Loucy (cell line): ENCODE measurements at regions not wholly inside any gene's neighbourhood (a gene's known extent, or its start where the extent isn't known, plus 50 kb on each side); places are given as distances from the start of the nearest gene placed in this dataset.

Experiments used
- EZH2phosphoT487 ChIP-seq: fragments of 200-600 bp; IDR thresholded peaks from 2 replicates; pipeline ENCODE4 v1.6.1; 2018; ENCODE audit warnings: antibody characterized with exemption, mild to moderate bottlenecking, moderate library complexity, borderline replicate concordance
- TF ChIP-seq, protein P1 (sequence below): fragments of 200-600 bp; sonication (generic); conservative IDR thresholded peaks from 2 replicates; pipeline ENCODE4 v1.5.1; 2014; ENCODE audit warnings: mild to moderate bottlenecking, antibody characterized with exemption, low read length

DNA sequence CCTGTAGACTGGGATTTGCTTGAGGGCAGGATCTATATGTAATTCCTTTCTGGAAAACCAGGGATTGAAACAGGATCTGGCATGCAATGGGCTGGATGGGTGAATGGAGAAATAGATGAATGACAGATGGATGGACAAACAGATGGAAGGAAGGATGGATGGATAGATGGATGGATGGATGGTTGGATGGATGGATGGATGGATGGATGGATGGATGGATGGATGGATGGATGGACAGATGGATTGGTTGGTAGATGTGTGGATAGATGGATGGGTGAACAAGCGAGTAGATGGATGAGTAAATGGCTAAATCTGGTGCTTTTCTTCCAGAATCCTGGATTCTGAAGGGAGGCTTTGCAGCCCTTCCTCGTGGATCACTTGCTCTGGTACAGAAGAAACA, 162.5 kb upstream of the SMIM23 start:
- TF ChIP-seq, protein P1, sequence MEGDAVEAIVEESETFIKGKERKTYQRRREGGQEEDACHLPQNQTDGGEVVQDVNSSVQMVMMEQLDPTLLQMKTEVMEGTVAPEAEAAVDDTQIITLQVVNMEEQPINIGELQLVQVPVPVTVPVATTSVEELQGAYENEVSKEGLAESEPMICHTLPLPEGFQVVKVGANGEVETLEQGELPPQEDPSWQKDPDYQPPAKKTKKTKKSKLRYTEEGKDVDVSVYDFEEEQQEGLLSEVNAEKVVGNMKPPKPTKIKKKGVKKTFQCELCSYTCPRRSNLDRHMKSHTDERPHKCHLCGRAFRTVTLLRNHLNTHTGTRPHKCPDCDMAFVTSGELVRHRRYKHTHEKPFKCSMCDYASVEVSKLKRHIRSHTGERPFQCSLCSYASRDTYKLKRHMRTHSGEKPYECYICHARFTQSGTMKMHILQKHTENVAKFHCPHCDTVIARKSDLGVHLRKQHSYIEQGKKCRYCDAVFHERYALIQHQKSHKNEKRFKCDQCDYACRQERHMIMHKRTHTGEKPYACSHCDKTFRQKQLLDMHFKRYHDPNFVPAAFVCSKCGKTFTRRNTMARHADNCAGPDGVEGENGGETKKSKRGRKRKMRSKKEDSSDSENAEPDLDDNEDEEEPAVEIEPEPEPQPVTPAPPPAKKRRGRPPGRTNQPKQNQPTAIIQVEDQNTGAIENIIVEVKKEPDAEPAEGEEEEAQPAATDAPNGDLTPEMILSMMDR = no peak
- no peak for TF ChIP-seq EZH2phosphoT487
